ENCODE measurements at regions not wholly inside any gene's neighbourhood (a gene's known extent, or its start where the extent isn't known, plus 50 kb on each side); places are given as distances from the start of the nearest gene placed in this dataset.

GRCh38 chr1:143717434-143717833 is 254.4 kb downstream of the FAM72C start:
- no peak for TF ChIP-seq CTCF (IDR thresholded peaks at IDR 0.05)
- no peak for TF ChIP-seq POLR2AphosphoS5 (IDR thresholded peaks at IDR 0.05)

Data from breast epithelium (tissue), 3 donors.